Epidermal melanocyte (primary cell): ENCODE measurements at regions not wholly inside any gene's neighbourhood (a gene's known extent, or its start where the extent isn't known, plus 50 kb on each side); places are given as distances from the start of the nearest gene placed in this dataset.

ENCODE experiments used
- DNase-seq: peaks from one replicate; pipeline ENCODE4 v3.0.0; 2011; ENCODE audit warnings: low spot score; ENCODE audit not compliant: insufficient read length

GRCh38 chr5:113900141-113900540 is 386.6 kb downstream of the YTHDC2 start:
- no peak for DNase-seq

GRCh38 chr5:113900816-113901215 is 387.3 kb downstream of the YTHDC2 start:
- DNase-seq = no peak

GRCh38 chr5:113901718-113902117 is 388.2 kb downstream of the YTHDC2 start:
- DNase-seq = no peak

DNA sequence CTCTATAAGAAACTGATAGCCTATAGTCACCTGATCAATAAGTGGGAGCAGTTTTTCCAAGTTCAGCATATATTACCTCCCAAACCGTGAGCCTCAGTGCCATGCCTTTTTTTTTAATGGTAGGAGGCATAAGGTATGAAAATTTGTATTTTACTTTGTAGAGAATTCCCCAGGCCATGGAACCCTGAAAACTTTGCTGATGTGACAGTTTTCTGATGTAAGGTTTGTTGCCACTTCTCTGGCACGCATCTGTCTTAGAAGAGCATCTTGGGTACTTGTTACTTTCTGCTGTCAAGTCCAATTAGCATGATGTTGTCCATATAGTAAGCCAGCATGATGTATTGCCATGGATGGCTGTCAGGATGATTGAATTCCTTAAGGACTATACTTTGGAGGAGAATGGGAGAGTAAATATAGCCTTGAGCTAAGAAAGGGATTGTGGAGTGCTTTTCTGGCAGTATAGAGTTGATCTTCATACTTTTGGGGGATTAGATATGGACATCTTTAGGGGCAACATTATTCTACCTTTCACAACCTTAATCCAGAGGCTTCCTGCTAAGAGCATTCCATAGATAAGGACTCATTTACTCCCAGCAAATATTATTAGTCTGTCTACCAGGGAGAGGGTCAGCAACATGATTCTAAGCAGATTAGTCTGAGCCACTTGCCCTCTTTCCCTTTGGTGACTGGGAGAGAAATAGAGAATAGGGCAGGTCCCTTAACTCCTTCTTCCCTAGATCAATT is 389.6 kb downstream of the YTHDC2 start:
- no peak for DNase-seq

DNA sequence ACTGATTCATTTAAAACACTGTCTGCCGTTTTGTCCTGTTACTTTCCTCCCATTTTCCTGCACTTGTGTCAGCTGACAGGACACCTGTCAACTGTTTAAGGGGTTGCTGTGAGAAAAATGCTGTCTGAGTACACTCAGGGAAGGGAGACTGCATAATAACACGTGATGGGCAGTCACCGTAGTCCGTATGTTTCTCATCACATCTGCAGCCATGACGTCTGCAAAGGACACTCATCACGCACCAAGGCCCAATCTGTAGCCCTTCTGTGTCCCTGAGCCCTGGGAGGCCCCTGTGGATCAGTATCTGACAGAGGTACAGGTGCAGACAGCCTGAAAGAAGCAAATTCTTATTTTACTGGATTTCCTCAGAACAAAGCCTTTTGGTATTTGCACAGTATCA is 396.3 kb downstream of the YTHDC2 start:
- DNase-seq = no peak

- DNase-seq = no peak
These were observed 404.5 kb downstream of the YTHDC2 start for GRCh38 chr5:113917997-113918396.

DNA sequence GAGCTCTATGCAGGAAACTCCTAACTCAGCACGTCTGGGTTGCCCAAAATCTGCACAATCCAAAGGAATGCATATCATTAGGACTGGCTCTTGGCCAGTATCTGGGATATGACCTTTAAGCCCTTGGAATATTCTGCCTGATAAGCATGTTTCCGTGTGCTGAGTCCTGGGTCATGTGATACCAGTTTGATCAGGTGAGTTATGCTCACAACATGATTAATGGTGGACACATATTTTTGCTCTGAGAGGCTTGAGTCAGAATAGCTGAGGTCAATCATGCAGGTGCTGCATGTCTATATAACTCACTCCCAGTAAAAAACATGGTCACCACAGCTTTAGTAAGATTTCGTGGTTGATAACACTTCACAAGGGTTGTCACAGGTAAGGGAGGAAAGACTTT is 408.8 kb downstream of the YTHDC2 start:
- no peak for DNase-seq

DNA sequence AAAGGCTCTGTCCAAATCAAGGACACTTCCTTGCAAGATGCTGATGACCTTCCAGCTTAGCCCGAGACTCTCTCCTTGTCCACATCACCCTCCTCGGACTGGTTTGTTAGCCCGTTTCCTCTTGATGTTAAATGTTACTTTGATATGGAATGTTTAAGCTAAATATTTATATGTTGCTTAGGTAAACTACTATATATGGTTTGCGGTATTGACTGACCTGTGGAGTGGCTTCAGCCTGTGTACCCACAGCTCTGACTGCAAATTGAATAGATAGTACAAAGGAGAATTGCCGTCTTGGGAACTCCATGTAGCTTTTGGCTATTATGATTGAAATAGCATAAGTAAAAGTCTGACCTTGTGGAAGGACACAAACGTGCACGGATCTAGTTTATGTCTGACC is 422.0 kb downstream of the YTHDC2 start:
- no peak for DNase-seq

DNA sequence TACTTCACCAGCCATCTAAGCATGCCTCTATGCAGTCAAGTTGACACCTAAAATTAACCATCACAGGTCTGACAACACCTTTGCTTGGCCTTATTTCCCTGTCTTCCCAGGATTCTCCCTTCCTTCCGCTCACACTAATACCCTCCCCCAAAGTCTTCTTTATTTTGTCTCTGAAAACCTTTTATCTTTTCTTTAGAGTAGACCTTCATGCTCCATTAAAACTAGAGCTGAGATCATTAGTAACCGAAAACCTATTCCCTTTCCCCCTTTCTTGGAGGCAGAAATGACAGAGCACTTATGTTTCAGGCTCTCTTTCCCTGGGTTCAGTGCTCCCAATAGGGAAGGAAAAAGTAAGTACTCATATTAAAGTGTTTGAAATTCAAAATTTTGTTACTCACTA is 423.8 kb downstream of the YTHDC2 start:
- DNase-seq = no peak

DNA sequence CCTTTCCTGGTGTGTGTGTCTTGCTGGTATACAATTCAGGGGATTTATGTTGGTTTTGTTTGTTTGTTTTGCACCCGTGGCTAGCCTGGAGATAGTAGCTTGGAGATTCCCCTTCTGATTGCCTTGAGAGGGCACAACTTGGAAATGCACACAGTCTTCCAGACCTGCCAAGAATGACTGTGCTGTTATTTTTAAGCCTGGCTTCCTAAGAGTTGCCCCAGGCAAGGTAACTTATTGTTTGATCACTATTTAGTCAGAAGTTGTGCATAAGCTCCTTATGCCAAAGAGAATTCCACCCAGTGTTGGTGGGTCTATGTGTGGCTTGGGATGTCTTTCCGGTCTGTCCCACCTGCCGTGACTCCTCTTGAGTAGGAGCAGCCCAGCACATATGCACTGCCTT is 421.9 kb upstream of the KCNN2 start:
- no peak for DNase-seq

DNA sequence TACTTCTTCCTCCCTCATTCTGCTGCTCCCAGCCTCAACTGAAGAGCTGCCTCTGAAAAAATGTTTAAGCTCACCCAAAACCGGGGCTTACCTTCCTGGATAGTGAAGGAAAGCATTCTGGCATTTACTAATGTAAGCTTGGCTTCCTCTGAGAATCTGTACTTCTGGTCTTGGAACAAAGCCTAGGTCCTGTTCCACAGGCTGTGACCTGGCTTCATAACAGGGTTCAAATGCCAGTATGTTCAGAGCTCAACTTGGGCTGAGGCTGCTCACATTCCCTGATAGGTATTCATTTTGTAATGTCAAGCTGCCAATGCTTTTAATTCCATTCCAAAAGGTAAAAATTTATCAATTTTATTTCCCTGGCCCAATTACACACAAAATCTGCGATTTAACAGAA is 411.7 kb upstream of the KCNN2 start:
- no peak for DNase-seq

- no peak for DNase-seq
These were observed 396.6 kb upstream of the KCNN2 start for GRCh38 chr5:113965225-113965624.

GRCh38 chr5:113969901-113970300 is 392.0 kb upstream of the KCNN2 start:
- no peak for DNase-seq

DNA sequence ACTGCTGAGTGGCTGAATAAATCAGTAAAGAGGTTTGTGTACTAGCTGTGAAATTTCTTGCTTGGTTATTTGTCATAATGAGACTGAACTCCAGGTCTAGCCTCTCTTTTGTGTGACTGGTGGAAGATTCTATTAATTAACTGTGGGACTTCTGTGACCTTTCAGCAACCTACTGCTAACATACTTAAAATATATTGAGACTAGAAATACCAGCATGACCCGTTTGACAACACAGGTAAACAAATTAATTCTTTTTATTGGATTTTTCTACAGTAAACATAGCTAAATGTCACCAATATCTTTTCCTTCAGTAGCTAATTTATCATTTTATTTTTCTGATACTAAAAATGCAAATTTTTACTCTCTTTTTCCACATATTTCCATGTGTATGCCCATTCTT is 390.4 kb upstream of the KCNN2 start:
- DNase-seq = no peak

DNA sequence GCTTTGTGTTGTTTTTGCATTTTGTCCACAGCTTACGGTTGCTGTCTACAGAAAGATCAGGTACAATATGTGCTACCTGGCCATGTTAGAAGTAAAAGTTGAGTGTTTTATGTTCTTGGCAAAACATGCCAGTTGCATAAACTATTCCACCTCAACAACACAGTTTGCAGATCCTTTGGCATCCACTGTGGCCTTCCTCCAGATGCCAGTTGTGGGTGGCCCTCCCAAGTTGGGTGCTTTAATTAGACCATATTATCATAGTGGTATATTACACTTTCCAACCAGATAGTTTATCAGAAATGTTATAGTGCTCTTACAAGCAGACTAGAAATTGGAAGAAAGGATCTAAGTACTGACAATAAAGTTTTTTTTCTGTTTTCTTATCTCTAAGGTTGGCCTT is 386.9 kb upstream of the KCNN2 start:
- no peak for DNase-seq

- no peak for DNase-seq
These were observed 376.9 kb upstream of the KCNN2 start for GRCh38 chr5:113984928-113985327.

GRCh38 chr5:113985505-113985904 is 376.4 kb upstream of the KCNN2 start:
- DNase-seq = no peak

DNA sequence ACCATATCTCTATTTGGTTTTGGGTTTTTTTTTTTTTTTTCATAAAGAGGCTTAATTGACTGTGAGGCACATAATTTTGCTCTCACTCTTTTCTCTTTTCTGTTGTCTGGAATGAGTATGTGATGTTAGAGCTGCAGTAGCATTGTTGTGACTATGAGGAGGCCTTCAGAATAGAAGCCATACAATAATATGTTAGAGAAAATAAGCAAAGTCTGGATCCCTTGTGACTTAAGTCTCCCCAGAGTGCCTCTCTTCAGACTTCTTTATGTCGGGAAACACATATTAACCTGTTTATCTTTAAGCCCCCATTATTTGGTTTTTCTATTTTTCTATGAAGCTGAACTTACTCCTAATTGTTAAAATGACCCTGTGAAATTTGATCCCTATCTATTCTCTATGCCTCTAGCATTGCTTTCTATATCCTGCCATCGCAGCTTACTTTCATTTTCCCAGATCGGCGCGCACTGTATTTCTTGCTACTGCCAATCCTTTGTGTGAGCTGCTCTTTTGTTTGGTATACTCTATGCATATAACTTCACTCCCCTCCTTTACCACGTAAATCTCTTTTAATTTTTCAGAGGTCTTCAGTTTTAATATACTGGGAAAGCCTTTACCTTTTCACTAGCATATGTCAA is 372.5 kb upstream of the KCNN2 start:
- DNase-seq = no peak

- DNase-seq = no peak
These were observed 372.0 kb upstream of the KCNN2 start for GRCh38 chr5:113989913-113990305.

DNA sequence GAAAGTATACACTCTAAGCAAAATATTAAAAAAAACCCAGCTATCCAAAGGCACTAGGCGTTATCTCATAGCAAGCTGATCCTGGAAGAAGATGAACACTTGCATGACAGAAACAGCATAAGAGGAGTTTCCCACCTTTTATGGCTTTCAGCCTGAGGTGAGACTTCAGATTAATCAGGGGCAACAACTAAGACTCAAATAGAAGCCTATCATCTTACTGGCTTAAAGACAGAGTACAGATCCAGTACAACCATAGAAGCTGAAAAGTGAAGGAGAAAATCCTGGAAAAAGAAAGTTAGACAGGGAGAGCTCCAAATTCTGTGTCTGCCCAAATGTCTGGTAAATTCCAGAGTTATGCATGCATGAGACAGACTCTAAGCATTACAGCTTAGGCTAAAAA is 360.8 kb upstream of the KCNN2 start:
- DNase-seq = no peak

DNA sequence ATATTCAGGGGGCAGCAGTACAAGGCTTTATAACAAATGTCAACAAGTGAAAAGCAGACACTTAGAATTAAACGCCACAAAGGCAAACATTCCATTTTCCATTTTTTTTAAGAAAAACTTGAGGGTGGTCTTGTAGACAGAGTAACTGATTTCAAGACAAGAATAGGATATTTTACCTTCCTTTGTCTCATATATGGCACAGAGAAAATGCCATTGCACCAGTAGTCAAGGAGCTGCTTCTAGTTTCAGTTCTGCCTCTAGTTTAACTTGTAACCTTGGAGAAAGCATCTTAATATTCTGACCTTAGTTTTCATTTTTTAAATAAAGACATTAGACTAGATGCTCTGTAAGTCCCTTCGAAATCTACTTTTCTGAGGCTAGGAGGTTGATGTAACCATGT is 355.3 kb upstream of the KCNN2 start:
- DNase-seq = no peak

DNA sequence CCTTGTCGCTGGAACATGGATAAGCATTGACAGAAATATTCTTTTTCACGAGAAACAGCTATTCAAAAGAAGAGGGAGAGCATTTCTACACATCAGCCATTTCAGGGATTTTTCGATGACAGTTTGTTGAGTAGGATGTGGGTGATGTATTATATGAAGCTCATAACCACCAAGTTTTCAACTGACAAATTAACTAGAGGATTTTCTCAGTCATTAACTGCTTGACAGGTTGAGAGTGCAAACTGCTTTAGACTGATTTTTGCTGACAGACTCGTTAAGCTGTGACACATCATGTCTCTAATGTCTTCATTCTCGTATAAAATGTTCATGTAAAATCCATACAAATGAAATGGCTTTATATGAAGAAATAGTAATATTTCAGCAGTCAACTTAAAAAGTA is 354.2 kb upstream of the KCNN2 start:
- no peak for DNase-seq

GRCh38 chr5:114010362-114010761 is 351.5 kb upstream of the KCNN2 start:
- no peak for DNase-seq
